ENCODE measurements at regions not wholly inside any gene's neighbourhood (a gene's known extent, or its start where the extent isn't known, plus 50 kb on each side); places are given as distances from the start of the nearest gene placed in this dataset.

DNA sequence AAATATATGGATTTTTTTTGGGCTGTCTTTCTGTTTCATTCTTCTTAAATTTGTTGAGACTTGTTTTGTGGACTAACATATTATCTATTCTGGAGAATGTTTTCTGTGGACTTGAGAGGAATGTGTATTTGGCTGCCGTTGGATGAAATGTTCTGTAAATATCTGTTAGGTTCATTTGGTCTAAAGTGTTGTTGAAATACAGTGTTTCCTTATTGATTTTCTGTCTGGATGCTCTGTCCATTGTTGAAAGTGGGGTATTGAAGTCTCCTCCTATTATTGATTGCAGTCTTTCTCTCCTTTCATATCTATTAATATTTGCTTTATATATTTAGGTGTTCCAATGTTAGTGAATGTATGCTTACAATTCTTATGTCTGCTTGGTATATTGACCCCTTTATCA is 431.8 kb downstream of the RAPGEF2 start:
- TF ChIP-seq, protein P1, sequence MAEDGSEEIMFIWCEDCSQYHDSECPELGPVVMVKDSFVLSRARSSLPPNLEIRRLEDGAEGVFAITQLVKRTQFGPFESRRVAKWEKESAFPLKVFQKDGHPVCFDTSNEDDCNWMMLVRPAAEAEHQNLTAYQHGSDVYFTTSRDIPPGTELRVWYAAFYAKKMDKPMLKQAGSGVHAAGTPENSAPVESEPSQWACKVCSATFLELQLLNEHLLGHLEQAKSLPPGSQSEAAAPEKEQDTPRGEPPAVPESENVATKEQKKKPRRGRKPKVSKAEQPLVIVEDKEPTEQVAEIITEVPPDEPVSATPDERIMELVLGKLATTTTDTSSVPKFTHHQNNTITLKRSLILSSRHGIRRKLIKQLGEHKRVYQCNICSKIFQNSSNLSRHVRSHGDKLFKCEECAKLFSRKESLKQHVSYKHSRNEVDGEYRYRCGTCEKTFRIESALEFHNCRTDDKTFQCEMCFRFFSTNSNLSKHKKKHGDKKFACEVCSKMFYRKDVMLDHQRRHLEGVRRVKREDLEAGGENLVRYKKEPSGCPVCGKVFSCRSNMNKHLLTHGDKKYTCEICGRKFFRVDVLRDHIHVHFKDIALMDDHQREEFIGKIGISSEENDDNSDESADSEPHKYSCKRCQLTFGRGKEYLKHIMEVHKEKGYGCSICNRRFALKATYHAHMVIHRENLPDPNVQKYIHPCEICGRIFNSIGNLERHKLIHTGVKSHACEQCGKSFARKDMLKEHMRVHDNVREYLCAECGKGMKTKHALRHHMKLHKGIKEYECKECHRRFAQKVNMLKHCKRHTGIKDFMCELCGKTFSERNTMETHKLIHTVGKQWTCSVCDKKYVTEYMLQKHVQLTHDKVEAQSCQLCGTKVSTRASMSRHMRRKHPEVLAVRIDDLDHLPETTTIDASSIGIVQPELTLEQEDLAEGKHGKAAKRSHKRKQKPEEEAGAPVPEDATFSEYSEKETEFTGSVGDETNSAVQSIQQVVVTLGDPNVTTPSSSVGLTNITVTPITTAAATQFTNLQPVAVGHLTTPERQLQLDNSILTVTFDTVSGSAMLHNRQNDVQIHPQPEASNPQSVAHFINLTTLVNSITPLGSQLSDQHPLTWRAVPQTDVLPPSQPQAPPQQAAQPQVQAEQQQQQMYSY (CRISPR knock-in tag; IDR thresholded peaks at IDR 0.05), result no peak
- TF ChIP-seq NRL (CRISPR knock-in tag; IDR thresholded peaks at IDR 0.05; ENCODE audit: borderline replicate concordance), result no peak
- TF ChIP-seq, protein P2, sequence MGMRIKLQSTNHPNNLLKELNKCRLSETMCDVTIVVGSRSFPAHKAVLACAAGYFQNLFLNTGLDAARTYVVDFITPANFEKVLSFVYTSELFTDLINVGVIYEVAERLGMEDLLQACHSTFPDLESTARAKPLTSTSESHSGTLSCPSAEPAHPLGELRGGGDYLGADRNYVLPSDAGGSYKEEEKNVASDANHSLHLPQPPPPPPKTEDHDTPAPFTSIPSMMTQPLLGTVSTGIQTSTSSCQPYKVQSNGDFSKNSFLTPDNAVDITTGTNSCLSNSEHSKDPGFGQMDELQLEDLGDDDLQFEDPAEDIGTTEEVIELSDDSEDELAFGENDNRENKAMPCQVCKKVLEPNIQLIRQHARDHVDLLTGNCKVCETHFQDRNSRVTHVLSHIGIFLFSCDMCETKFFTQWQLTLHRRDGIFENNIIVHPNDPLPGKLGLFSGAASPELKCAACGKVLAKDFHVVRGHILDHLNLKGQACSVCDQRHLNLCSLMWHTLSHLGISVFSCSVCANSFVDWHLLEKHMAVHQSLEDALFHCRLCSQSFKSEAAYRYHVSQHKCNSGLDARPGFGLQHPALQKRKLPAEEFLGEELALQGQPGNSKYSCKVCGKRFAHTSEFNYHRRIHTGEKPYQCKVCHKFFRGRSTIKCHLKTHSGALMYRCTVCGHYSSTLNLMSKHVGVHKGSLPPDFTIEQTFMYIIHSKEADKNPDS (CRISPR knock-in tag; IDR thresholded peaks at IDR 0.05), result no peak
- TF ChIP-seq, protein P3, sequence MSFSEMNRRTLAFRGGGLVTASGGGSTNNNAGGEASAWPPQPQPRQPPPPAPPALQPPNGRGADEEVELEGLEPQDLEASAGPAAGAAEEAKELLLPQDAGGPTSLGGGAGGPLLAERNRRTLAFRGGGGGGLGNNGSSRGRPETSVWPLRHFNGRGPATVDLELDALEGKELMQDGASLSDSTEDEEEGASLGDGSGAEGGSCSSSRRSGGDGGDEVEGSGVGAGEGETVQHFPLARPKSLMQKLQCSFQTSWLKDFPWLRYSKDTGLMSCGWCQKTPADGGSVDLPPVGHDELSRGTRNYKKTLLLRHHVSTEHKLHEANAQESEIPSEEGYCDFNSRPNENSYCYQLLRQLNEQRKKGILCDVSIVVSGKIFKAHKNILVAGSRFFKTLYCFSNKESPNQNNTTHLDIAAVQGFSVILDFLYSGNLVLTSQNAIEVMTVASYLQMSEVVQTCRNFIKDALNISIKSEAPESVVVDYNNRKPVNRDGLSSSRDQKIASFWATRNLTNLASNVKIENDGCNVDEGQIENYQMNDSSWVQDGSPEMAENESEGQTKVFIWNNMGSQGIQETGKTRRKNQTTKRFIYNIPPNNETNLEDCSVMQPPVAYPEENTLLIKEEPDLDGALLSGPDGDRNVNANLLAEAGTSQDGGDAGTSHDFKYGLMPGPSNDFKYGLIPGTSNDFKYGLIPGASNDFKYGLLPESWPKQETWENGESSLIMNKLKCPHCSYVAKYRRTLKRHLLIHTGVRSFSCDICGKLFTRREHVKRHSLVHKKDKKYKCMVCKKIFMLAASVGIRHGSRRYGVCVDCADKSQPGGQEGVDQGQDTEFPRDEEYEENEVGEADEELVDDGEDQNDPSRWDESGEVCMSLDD (CRISPR knock-in tag; IDR thresholded peaks at IDR 0.05; ENCODE audit: borderline replicate concordance), result no peak
- no peak for TF ChIP-seq EP300 (IDR thresholded peaks at IDR 0.05; ENCODE audit: low read depth in 2 of 2, low read length in 2 of 2)
- TF ChIP-seq EP300 (CRISPR knock-in tag; IDR thresholded peaks at IDR 0.05; ENCODE audit: borderline replicate concordance), result no peak
- TF ChIP-seq NFRKB (IDR thresholded peaks at IDR 0.05), result no peak
- no peak for TF ChIP-seq NFE2L2 (IDR thresholded peaks at IDR 0.05; ENCODE audit: low read length)
- TF ChIP-seq ZEB1 (IDR thresholded peaks at IDR 0.05; ENCODE audit: insufficient replicate concordance, low read depth), result no peak
- TF ChIP-seq SMC3 (IDR thresholded peaks at IDR 0.05; ENCODE audit: low read length), result no peak
- no peak for TF ChIP-seq CBX1 (IDR thresholded peaks at IDR 0.05; ENCODE audit: low read depth)
- no peak for TF ChIP-seq POLR2A (IDR thresholded peaks at IDR 0.05; ENCODE audit: insufficient read depth in 1 of 2, low read depth in 2 of 2, low read length in 2 of 2)
- no peak for TF ChIP-seq EZH2 (conservative IDR thresholded peaks at IDR 0.05; ENCODE audit: low read depth, low read length)
- TF ChIP-seq, protein P4, sequence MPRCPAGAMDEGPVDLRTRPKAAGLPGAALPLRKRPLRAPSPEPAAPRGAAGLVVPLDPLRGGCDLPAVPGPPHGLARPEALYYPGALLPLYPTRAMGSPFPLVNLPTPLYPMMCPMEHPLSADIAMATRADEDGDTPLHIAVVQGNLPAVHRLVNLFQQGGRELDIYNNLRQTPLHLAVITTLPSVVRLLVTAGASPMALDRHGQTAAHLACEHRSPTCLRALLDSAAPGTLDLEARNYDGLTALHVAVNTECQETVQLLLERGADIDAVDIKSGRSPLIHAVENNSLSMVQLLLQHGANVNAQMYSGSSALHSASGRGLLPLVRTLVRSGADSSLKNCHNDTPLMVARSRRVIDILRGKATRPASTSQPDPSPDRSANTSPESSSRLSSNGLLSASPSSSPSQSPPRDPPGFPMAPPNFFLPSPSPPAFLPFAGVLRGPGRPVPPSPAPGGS (CRISPR knock-in tag; IDR thresholded peaks at IDR 0.05), result no peak
- TF ChIP-seq PTBP1 (IDR thresholded peaks at IDR 0.05; ENCODE audit: low read depth, low read length, poor library complexity, severe bottlenecking), result no peak
